ENCODE measurements at regions not wholly inside any gene's neighbourhood (a gene's known extent, or its start where the extent isn't known, plus 50 kb on each side); places are given as distances from the start of the nearest gene placed in this dataset.

DNA sequence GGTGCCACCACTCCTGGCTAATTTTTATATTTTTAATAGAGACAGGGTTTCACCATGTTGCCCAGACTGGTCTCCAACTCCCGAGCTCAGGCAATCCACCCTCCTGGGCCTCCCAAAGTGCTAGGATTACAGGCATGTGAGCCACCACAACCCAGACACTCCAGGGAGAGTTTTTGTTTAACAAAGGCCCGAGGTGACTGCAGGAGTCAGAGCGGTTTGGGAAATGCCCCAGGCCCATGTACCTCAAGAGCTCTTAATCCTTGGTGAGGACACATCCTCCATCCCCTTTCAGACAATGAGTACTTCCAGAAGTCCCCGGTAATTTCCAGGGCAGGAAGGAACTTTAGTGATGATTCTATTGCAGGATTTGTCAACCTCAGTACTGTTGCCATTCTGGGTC lies 176.0 kb downstream of the ESRRB start:
- TF ChIP-seq, protein P1, sequence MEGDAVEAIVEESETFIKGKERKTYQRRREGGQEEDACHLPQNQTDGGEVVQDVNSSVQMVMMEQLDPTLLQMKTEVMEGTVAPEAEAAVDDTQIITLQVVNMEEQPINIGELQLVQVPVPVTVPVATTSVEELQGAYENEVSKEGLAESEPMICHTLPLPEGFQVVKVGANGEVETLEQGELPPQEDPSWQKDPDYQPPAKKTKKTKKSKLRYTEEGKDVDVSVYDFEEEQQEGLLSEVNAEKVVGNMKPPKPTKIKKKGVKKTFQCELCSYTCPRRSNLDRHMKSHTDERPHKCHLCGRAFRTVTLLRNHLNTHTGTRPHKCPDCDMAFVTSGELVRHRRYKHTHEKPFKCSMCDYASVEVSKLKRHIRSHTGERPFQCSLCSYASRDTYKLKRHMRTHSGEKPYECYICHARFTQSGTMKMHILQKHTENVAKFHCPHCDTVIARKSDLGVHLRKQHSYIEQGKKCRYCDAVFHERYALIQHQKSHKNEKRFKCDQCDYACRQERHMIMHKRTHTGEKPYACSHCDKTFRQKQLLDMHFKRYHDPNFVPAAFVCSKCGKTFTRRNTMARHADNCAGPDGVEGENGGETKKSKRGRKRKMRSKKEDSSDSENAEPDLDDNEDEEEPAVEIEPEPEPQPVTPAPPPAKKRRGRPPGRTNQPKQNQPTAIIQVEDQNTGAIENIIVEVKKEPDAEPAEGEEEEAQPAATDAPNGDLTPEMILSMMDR (IDR thresholded peaks at IDR 0.05; ENCODE audit: low read depth, low read length, missing control alignments): no peak
- DNase-seq (ENCODE audit: extremely low read depth, low read depth): no peak
- H3K4me3 ChIP-seq (replicated peaks; ENCODE audit: low read depth, low read length): no peak overlapping the region

DNA sequence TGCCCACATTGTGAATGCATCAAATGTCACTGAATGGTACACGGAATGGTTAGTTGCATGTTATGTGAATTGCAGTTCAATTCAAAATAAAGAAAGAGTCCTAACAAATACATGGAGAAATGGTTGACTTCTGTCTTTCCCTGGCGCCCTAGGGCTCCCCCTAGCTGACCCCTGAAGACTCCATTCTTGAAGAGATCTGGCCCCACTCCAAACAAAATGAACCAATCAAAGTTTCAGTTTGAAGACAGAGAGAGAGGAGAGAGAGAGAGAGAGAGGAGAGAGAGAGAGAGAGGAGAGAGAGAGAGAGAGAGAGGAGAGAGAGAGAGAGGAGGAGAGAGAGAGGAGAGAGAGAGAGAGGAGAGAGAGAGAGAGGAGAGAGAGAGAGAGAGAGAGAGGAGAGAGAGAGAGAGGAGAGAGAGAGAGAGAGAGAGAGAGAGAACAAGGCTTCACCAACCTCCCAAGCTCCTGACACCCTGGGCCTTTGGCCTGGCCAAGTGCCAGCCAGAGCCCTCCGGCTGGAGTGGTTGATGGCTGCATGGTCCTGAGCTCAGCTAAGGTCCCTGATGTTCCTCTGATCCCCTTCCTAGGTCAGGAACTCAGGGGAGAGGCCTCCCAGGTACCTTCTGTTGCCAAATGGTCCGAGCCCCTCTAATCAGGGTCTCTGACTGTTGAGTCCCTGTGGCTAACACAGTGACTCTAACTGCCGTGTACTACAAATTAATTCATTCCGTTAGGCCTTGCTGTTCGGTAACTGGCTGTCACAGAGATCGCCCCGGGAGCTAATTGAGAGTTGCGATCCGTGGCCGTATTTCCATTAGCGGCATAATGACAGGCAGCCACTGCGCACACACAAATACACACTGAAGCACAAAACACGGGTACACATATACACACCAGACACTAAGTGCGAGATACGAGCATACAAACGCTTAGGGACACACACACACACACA lies 188.8 kb downstream of the ESRRB start:
- TF ChIP-seq, protein P1 (IDR thresholded peaks at IDR 0.05; ENCODE audit: low read depth, low read length, missing control alignments): peak; percentile 17
- DNase-seq (ENCODE audit: extremely low read depth, low read depth): no peak
- H3K4me3 ChIP-seq (replicated peaks; ENCODE audit: low read depth, low read length): no peak overlapping the region

DNA sequence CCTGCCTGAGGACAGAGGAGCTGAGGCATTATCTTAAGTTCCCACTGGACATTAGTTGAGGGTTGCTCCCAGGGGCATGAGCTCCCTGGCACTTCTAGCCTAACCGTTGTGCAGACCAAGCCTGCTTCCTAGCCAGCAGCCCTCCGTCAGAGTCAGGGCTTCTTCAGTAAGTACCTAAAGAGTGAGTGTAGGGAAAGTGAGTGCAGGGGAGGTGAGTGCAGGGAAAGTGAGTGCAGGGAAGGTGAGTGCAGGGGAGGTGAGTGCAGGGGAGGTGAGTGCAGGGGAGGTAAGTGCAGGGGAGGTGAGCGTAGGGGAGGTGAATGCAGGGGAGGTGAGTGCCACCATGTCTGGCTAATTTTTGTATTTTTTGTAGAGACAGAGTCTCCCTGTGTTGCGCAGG lies 190.5 kb downstream of the ESRRB start:
- no peak for DNase-seq (ENCODE audit: extremely low read depth, low read depth)
- H3K4me3 ChIP-seq (replicated peaks; ENCODE audit: low read depth, low read length): no peak overlapping the region
- TF ChIP-seq, protein P1 (IDR thresholded peaks at IDR 0.05; ENCODE audit: low read depth, low read length, missing control alignments): no peak

DNA sequence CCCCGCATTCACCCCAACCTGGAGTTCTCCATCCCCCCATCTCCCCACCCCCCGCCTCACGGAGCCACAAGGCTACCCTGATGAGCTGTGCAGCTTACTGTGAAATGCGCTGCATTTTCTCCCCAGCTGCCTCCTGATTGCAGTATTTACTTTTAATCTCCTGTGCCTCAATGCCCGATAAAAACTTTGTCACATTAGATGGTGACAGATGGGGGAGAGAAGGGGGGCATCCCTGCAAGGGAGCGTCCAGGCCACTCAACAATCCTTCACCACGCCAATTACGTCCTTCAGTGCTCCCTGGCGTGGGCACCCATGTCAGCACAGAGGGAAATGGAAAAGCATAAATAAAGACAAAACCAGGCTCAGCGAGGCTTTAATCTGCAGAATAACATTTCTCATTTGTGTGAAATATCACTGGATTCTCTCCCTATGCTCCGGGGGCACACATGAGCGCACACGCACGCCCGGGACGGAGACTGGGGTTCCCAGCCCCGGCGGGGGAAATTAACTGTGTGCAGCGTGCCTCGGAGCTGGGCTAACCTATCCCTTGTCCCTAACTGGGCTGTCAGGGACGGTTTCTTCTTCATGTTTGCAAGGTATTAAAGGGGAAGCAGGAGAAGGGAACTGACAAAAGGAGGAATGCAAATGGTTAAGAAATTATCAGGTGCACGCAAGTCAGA lies 186.7 kb upstream of the VASH1 start:
- no peak overlapping the region for H3K4me3 ChIP-seq (replicated peaks; ENCODE audit: low read depth, low read length)
- no peak for DNase-seq (ENCODE audit: extremely low read depth, low read depth)
- TF ChIP-seq, protein P1 (IDR thresholded peaks at IDR 0.05; ENCODE audit: low read depth, low read length, missing control alignments): no peak

DNA sequence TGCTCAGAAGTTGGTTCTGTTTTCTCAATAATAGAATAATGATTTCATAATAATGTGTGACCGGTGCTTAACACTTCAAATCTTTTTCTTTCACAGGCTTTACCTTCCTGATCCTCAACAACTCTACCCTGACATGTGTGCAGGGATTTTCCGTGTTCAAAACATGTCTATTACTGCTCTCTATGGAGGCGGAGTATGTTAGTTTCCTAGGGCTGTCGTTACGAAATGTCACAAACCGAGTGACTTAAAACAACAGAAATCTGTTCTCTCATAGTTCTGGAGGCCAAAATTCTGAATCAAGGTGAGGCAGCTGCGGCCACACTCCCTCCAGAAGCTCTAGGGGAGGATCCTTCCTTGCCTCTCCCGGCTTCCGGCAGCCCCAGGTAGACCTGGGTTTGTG lies 186.2 kb upstream of the VASH1 start:
- no peak overlapping the region for H3K4me3 ChIP-seq (replicated peaks; ENCODE audit: low read depth, low read length)
- TF ChIP-seq, protein P1 (IDR thresholded peaks at IDR 0.05; ENCODE audit: low read depth, low read length, missing control alignments): no peak
- no peak for DNase-seq (ENCODE audit: extremely low read depth, low read depth)

DNA sequence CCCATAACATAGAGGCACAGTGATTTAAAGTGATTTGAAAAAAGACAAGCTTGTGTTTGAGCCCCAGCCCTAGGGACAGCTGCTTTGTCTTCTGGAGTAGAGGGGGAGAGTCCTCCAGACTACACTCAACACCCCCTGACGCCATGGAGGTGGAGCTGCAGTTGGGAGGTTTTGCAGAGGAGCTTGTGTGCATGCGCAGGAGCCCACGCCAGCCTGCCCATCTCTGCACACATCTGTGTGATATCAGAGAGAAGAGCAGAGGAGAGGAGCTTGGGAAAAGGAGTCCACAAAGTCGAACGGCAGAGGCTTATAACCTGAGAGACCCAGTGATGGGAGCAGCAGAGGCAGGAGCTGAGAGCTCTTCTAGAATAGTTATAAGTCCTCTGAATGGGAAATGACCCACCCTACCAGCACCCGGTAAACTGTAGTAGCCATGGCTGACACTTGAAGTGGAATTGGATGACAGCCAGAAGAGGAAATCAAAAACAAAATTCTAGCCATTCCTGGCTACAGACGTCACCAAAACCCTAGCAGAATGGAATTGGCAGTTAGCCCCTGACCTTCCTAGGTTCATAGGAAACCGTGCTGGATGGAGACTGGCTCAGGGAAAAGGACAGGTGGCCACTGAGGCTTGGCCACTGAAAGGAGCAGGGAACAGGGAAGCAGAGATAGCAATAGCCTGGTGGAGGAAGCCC lies 185.1 kb upstream of the VASH1 start:
- DNase-seq (ENCODE audit: extremely low read depth, low read depth): no peak
- no peak overlapping the region for H3K4me3 ChIP-seq (replicated peaks; ENCODE audit: low read depth, low read length)
- TF ChIP-seq, protein P1 (IDR thresholded peaks at IDR 0.05; ENCODE audit: low read depth, low read length, missing control alignments): no peak

Data from HFF-Myc (cell line).